GM23248 (cell line): ENCODE measurements at regions not wholly inside any gene's neighbourhood (a gene's known extent, or its start where the extent isn't known, plus 50 kb on each side); places are given as distances from the start of the nearest gene placed in this dataset.

Experiments used
- DNase-seq: peaks from one replicate; pipeline ENCODE4 v3.0.0-alpha.2; 2015
- H2AFZ ChIP-seq: fragments of 200-600 bp; sonication (generic); 2 replicates; pipeline ENCODE4 v1.6.1; 2016; ENCODE audit warnings: antibody characterized with exemption
- H3F3A ChIP-seq: fragments of 200-600 bp; sonication (generic); 2 replicates; pipeline ENCODE4 v1.6.1; 2016; ENCODE audit warnings: mild to moderate bottlenecking, antibody characterized with exemption, mixed run types; ENCODE audit not compliant: insufficient read depth
- H3K27ac ChIP-seq: fragments of 200-600 bp; sonication (generic); 2 replicates; pipeline ENCODE4 v1.5.1; 2016; ENCODE audit warnings: mild to moderate bottlenecking
- H3K27me3 ChIP-seq: fragments of 200-600 bp; sonication (generic); replicated peaks from 2 replicates; pipeline ENCODE4 v1.6.1; 2016; ENCODE audit warnings: mild to moderate bottlenecking; ENCODE audit not compliant: insufficient read depth
- H3K36me3 ChIP-seq: fragments of 200-600 bp; sonication (generic); 2 replicates; pipeline ENCODE4 v1.6.1; 2016; ENCODE audit warnings: low read depth, mild to moderate bottlenecking
- H3K4me1 ChIP-seq: fragments of 200-600 bp; sonication (generic); 2 replicates; pipeline ENCODE4 v1.6.1; 2016; ENCODE audit warnings: mild to moderate bottlenecking; ENCODE audit not compliant: insufficient read depth
- H3K4me2 ChIP-seq: fragments of 200-600 bp; sonication (generic); one replicate; pipeline ENCODE4 v1.6.1; 2016; ENCODE audit warnings: mild to moderate bottlenecking; ENCODE audit not compliant: unreplicated experiment
- H3K4me3 ChIP-seq: fragments of 200-600 bp; sonication (generic); 2 replicates; pipeline ENCODE4 v1.5.1; 2016; ENCODE audit warnings: mild to moderate bottlenecking
- H3K79me2 ChIP-seq: fragments of 200-600 bp; sonication (generic); 2 replicates; pipeline ENCODE4 v1.6.1; 2016; ENCODE audit warnings: mild to moderate bottlenecking; ENCODE audit not compliant: insufficient read depth
- H3K9ac ChIP-seq: fragments of 200-600 bp; sonication (generic); 2 replicates; pipeline ENCODE4 v1.6.1; 2016; ENCODE audit warnings: mild to moderate bottlenecking
- H3K9me2 ChIP-seq: fragments of 200-600 bp; sonication (generic); 2 replicates; pipeline ENCODE4 v1.6.1; 2016; ENCODE audit warnings: mixed run types, mild to moderate bottlenecking, moderate library complexity; ENCODE audit not compliant: insufficient read depth
- H3K9me3 ChIP-seq: fragments of 200-600 bp; sonication (generic); one replicate; pipeline ENCODE4 v1.6.1; 2017; ENCODE audit warnings: low read depth
- H4K20me1 ChIP-seq: fragments of 200-600 bp; sonication (generic); 2 replicates; pipeline ENCODE4 v1.6.0; 2016; ENCODE audit not compliant: insufficient read depth
- EZH2 ChIP-seq: fragments of 200-600 bp; sonication (generic); IDR thresholded peaks from 2 replicates; pipeline ENCODE4 v1.6.1; 2018; ENCODE audit warnings: antibody characterized with exemption, mild to moderate bottlenecking; ENCODE audit not compliant: insufficient read depth, poor library complexity, severe bottlenecking
- EZH2phosphoT487 ChIP-seq: fragments of 200-600 bp; sonication (generic); IDR thresholded peaks from 2 replicates; pipeline ENCODE4 v1.6.1; 2018; ENCODE audit warnings: antibody characterized with exemption, moderate library complexity, mild to moderate bottlenecking, low read depth; ENCODE audit not compliant: insufficient read depth
- WGBS, 2 experiments: methylation state at CpG; one replicate each; pipeline ENCODE4 v1.1.6; 2015 to 2017; ENCODE audit warnings: low lambda C conversion rate in 2 of 2, low coverage in 1 of 2; ENCODE audit errors: missing lambda C conversion rate in 2 of 2; 5-methylcytosine and 5-hydroxymethylcytosine counted together
- in situ Hi-C: fragments of 300-500 bp; cut with MboI; formaldehyde crosslinking; loops from 2 replicates; pipeline ENCODE4 v1.15.0; 2020

GRCh38 chr1:24999426-24999825, 69.3 kb upstream of the RUNX3 start:
- Histone ChIP-seq H3K79me2 (no peaks in the 10 kb centered on the region), H3K4me1 (peaks cover 5% of the 10 kb centered on the region; the same call in 1 of the 2 replicates), H3K27me3 (no peaks in the 10 kb centered on the region), H3K9ac (no peak overlapping the region), H3F3A (no peaks in the 10 kb centered on the region), H3K4me2 (no peak overlapping the region), H4K20me1 (no peaks in the 10 kb centered on the region), H3K9me2 (no peaks in the 10 kb centered on the region), H3K9me3 (no peaks in the 10 kb centered on the region), H3K4me3 (no peak overlapping the region), H2AFZ (no peak overlapping the region), H3K36me3 (no peaks in the 10 kb centered on the region), H3K27ac (no peak overlapping the region)
- DNase-seq, result no peak
- in situ Hi-C loops, result no loop called here
- WGBS, 2 experiments, result 64 to 69% methylated on average over 10 of the region's 10 CpGs
- no peak for TF ChIP-seq EZH2phosphoT487
- TF ChIP-seq EZH2, result no peak

DNA sequence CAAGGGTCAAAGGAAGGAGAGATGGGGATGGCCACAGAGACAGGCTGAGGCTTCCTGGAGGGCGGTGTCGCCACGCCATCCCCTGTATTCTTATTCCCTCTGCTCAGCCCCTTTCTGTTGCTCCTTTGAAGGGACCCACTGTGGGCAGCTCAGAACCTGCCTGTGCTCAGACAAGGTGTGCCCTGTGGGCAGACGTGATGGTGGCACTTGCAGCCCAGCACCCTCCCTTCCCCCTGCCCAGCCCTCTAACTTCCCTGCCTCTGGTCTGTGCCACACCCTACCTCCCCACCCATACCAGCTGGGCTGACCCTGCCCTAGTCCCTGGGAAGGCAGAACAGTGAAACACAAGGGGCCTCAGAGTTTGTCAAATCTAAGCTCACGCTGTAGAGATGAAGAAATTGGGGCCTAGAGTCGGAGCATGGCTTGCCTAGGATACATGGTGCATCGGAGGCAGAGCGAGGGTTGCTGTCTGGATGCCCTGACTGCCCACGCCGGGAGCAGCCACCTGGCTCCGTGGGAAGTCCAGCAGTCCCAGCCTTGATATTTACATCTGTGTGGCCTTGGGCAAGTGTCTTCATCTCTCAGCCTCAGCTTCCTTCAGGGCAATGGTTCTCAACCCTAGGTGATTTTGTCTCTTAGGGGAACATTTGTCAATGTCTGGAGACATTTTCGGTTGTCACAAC, 68.6 kb upstream of the RUNX3 start:
- Histone ChIP-seq H3K9me3 (no peaks in the 10 kb centered on the region), H2AFZ (no peak overlapping the region), H3K4me2 (no peak overlapping the region), H3K79me2 (no peaks in the 10 kb centered on the region), H3K27me3 (no peaks in the 10 kb centered on the region), H3K4me1 (peaks cover 5% of the 10 kb centered on the region; the same call in 1 of the 2 replicates), H3K9ac (no peak overlapping the region), H3K4me3 (no peak overlapping the region), H3F3A (no peaks in the 10 kb centered on the region), H4K20me1 (no peaks in the 10 kb centered on the region), H3K36me3 (no peaks in the 10 kb centered on the region), H3K27ac (no peak overlapping the region), H3K9me2 (no peaks in the 10 kb centered on the region)
- WGBS, 2 experiments, result 74 to 75% methylated on average over 11 to 12 of the region's 12 CpGs
- no peak for TF ChIP-seq EZH2
- no peak for TF ChIP-seq EZH2phosphoT487
- no peak for DNase-seq
- in situ Hi-C loops, result no loop called here

GRCh38 chr1:24996983-24997893, 67.2 kb upstream of the RUNX3 start:
- TF ChIP-seq EZH2 (no peak), EZH2phosphoT487 (no peak)
- H3K4me1 ChIP-seq, result no peaks in the 10 kb centered on the region
- no peak for DNase-seq
- H3K27me3 ChIP-seq, result peaks cover 5% of the 10 kb centered on the region
- in situ Hi-C loops, result no loop called here
- no peaks in the 10 kb centered on the region for H4K20me1 ChIP-seq
- 64 to 76% methylated on average over 11 to 14 of the region's 14 CpGs for WGBS, 2 experiments
- no peaks in the 10 kb centered on the region for H3F3A ChIP-seq
- H3K36me3 ChIP-seq, result no peaks in the 10 kb centered on the region
- no peaks in the 10 kb centered on the region for H3K9me2 ChIP-seq
- no peaks in the 10 kb centered on the region for H3K79me2 ChIP-seq
- H3K4me2 ChIP-seq, result no peak overlapping the region
- H2AFZ ChIP-seq, result no peak overlapping the region
- H3K27ac ChIP-seq, result no peak overlapping the region
- no peak overlapping the region for H3K9ac ChIP-seq
- no peak overlapping the region for H3K4me3 ChIP-seq
- H3K9me3 ChIP-seq, result no peaks in the 10 kb centered on the region

GRCh38 chr1:24996456-24996855, 66.4 kb upstream of the RUNX3 start:
- WGBS, 2 experiments, result 38 to 41% methylated on average over 5 of the region's 5 CpGs
- H3K9me2 ChIP-seq, result no peaks in the 10 kb centered on the region
- no peak for DNase-seq
- no peaks in the 10 kb centered on the region for H3K9me3 ChIP-seq
- H3K36me3 ChIP-seq, result no peaks in the 10 kb centered on the region
- TF ChIP-seq EZH2 (no peak), EZH2phosphoT487 (no peak)
- peaks cover 12% of the 10 kb centered on the region for H3K27me3 ChIP-seq
- no peak overlapping the region for H3K27ac ChIP-seq
- H3K4me3 ChIP-seq, result no peak overlapping the region
- H3K4me1 ChIP-seq, result no peaks in the 10 kb centered on the region
- in situ Hi-C loops, result no loop called here
- no peak overlapping the region for H2AFZ ChIP-seq
- H3K4me2 ChIP-seq, result no peak overlapping the region
- no peaks in the 10 kb centered on the region for H3F3A ChIP-seq
- no peak overlapping the region for H3K9ac ChIP-seq
- H4K20me1 ChIP-seq, result no peaks in the 10 kb centered on the region
- no peaks in the 10 kb centered on the region for H3K79me2 ChIP-seq
